GM19238 (cell line): ENCODE measurements at regions not wholly inside any gene's neighbourhood (a gene's known extent, or its start where the extent isn't known, plus 50 kb on each side); places are given as distances from the start of the nearest gene placed in this dataset.
"Not testable (repeated sequence)": the region's sequence is repeated elsewhere in the genome, so short reads cannot be mapped to it uniquely, and the experiment has no call there.

ENCODE experiments used
- DNase-seq: peaks from one replicate; pipeline ENCODE4 v3.0.0; 2011; ENCODE audit warnings: low spot score; ENCODE audit not compliant: insufficient read length

DNA sequence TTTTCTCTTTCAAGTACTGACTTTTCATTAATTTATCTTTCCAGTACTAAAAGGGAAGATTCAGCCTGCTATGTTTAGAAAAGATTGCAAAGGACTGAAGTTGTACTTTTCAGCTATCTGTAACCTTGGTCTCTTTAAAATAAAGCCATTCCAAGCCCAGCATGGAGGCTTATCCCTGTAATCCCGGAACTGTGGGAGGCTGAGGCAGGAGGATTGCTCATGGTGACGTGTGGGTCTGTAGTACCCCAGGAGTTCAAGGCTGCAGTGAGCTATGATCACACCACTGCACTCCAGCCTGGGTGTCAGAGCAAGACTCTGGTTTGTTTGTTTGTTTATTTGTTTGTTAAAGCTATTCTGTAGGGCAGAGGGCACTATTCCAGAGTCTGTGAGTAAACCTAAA, 50.6 kb upstream of the TMEM170B start:
- DNase-seq = no peak

DNA sequence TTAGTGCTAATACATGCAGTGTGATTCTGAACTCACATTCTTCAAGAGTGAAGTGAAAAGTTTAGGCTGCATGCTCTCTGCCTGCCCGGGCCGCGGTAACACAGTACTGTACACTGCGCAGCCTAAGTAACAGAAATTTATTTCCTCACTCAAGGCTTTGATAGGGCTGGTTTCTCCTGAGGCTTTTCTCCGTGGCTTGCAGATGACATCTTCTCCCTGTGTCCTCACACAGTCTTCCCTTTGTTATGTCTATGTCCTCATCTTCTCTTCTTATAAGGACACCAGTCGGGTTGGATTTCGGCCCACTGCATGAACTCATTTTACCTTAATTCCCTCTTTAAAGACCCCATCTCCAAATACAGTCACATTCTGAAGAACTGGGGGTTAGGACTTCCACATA, 51.1 kb upstream of the TMEM170B start:
- no peak for DNase-seq

DNA sequence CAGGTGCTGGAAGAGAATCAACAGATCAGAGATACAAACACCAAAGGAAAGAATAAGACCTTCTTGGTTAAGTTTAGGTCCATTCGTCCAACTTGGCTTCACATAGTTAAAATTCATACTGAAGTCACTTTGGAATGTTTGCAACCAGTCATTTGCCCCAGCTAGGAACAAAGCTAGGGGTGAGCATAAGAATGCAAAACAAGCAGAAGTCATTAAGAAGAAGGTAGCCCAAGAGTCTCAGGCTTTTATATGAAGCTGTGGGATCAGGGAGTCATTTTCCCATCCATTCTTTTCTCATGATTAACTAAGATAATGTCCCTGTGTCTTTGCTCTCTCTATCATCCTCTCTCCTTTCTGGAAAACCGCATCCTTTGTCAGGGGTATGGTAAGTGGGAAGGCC, 51.5 kb upstream of the TMEM170B start:
- DNase-seq = no peak

DNA sequence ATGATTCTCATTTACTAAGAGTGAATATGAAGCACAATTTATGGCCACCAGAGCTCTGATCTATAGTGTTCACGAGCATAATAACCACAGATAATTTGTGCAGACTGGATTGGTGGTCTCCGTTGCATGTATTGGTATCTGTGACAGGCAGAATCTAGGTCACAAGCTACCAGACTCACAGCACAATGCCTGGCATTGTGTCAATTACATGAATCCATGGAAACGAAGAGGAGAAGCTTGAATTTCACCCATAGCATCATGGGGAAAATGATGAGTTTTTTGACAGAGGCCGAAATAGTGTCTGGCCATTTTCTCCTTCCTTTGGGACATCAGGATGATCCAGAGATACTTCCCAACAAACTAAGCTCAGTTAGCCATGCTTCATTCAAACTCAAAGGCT, 52.3 kb upstream of the TMEM170B start:
- DNase-seq = no peak

DNA sequence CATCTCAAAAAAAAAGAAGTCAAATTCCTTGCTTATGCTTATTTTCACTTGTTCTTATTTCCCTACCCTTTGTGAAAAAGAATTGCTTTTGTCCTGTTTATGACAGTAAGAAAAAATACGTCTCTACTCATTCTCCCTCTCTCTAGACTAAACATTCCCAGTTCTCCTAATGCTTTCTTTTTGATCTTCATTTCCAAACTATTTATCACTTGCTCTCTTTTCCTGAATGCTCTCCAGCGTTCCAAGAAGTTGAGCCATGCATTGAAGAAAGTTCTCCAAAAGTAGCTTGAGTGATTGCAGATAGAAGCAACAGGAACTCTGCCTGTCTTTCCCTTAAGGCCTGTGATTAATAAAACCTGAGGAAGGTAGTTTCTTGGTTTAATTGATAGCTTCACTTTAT, 53.1 kb upstream of the TMEM170B start:
- no peak for DNase-seq

DNA sequence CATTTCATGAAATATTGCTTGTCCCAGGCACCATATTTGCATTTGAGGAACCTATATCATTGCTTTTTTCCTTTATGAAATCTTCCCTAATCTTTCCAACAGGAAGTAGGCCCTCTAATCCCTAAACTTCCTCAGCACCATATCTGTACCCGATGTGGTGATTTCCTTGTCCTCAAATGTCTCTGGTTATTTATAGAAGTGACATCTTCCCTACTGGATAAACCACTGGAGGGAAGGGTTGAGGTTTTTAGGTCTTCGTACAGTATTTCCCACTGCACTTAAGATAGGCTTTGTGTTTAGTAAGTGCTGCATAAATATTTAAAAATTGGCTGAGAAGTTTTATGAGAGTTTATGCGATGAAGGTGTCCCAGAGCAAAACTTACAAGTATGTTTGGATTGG, 54.9 kb upstream of the TMEM170B start:
- no peak for DNase-seq

DNA sequence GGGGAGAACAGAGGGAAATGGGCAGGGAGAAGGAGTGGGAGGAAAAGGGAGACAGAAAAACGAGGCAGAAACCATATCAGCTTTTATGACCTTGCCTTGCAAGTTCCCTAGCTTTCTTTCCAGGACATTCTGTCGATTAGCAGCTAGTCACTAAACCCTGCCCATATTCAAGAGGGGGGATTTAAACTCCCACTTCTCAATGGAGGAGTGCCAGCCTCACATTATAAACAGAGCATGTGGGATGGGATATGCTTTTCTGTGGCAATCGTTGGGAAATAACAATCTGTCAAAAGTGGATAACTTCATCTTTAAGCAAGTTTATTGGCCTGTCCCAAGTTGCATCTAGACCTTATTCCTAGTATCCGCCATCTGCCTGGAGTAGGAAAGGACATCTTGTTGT, 57.0 kb upstream of the TMEM170B start:
- DNase-seq = no peak

DNA sequence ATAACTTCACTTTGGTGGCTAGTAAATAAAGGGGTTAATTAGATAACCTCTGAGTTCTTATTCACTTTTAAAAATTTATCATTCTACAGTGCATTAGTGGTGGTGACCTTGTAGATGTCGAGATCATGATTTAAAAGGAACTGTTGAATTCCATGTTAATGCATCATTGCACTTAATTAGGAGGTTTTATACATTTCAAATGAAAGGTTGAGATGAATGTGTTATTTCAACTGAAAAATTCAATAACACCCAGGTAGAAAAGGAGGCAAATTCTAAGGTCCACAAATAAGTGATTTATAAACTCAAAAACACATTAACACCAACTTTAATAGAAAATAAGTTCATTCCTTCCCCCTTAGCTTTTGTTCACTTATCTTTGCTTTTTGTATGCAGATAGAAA, 58.3 kb upstream of the TMEM170B start:
- no peak for DNase-seq

DNA sequence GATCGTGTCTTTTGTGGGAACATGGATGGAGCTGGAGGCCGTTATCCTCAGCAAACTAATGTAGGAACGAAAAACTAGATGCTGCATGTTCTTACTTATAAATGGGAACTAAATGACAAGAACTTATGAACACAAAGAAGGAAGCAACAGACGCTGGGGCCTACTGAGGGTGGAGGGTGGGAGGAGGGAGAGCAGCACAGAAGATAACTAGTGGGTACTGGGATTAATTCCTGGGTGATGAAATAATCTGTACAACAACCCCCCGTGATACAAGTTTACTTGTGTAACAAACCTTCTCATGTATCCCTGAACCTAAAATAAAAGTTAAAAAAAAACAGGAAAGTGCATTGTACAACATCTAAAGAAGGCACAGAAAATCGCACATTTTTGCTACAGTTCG, 59.0 kb upstream of the TMEM170B start:
- no peak for DNase-seq

DNA sequence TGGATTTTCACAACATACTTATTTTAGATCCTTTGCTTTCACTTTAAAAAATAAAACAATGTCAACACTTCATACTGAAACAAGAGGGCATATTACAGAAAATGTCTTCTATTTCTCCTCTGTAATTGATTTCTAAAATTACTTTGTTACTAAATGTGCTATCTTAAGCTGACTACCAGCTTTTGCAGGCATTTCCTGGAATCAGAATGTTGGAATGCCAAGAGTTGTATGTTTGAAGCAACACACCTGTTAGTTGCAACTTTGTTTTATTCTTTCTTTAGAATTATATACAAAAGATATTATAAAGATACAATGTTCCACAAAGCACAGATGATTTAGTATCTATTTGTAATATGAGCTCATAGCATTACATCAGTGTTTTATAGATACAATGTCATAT, 62.5 kb upstream of the TMEM170B start:
- DNase-seq = no peak

DNA sequence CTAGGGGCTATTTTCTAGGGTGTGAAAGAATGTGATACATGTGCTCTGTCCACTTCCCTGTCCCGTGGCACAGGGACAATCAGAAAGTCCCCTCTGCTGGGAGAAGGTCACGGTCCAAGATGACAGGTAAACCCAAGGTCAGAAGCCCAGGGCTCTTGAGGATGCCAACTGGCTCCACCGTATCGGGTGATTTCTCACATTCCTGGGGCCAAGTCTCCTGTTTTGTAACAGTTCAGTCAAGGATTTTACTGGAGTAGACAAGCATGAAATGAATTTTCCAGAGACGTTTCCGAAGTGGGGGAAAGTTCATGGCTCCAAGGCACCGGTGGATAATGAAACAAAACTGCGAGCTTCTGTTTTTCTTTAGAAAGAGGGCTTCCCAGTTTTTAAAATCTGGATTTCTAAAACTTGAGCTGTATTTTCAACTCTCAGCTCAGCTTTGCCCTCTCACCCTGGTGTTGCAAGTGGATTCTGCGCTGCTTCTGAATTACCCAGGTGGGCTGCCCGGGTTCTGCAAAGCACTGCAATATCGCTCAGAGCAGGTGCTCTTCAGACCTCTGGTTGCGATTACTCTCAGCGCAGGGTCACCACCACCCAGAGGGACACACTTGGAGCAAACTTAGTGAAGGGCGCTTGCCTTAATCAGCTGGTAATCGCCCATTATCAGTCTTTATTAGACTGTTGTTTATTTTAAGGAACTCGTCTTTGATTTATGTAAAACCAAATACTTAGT, 64.4 kb upstream of the TMEM170B start:
- no peak for DNase-seq

DNA sequence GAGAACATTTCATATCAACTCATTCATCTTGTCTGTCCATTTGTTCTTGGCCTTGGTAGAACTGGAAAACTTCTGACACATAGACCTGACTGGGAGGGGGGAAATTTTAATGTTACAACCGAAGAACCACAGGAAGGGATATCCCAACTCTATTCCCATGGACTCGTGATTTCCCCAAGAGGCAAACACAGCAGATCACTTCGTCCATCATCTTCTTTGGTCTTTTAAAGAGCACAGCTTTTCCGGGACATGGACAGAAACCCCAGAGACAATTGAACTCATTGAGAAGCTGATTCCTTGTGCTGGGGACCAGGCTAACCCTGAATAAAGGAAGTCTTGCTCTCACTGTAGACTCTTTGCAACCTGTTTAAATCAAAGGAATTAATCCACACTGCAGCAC, 66.3 kb upstream of the TMEM170B start:
- DNase-seq = no peak

DNA sequence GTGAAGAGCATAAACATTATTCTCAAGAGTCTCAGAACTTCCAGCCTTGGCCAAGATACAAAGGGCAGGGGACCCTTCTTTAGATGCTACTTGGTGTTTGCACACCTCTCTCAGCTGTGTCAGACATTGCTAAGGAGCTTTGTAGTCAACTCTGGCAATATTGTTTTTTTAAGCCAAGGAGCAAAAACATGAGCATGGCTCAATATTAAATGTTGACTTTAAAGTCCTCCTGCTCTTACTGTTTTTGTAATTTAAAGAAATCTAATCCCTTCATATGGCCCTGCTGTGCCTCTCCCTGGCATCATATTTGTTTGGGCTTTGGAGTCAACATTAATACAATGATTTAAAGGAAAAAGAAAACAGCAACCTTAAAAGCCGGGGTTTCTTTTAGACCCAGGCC, 67.9 kb upstream of the TMEM170B start:
- no peak for DNase-seq

DNA sequence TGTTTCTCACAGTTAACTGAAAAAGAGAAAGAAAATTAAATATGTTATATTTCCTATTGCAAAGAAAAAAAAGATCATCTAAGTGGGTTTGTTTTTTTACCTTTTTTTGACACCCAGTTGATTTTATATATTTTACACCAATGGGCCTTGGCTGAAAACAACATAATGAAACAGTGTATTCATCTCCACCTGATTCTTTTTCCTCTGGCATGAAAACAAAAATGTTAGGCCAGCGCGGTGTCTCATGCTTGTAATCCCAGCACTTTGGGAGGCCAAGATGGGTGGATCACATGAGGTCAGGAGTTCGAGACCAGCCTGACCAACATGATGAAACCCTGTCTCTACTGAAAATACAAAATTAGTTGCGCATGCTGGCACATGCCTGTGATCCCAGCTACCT, 69.3 kb upstream of the TMEM170B start:
- DNase-seq = not testable (repeated sequence)

DNA sequence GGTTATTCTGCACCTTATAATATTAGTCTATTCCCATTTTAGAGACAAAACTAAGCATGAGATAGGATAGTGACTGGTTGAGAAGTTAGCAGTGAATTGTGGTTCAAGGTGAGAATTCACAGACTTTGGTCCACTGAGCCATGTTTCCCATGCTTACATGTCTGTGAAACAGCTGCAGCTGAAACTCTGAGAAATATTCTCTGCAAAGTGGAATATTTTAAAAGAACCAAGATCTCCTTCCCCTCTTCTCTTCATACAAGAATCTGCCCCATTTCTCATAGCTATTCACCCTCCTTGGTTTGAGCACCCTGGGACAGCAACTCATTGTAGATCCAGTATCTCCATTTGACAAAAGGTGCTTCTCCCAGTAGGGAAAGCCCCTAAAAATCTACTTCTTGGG, 70.2 kb upstream of the TMEM170B start:
- DNase-seq = no peak

DNA sequence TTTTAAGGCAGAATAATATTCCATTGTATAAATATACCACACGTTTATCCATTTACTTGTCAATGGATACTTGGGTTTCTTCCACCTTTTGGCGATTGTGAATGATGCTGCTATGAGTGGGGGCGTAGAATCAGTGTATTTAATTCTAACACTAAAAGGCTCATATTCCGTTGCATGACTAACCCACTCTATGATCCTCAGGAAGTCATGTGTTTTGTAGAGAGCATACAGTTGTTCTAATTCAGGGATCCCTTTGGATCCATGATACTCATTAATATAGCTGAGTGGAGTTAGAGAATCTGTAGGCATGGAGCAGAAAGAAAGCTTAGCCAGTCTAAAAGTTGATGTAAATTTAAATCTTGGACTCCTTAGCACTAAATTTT, 74.2 kb upstream of the TMEM170B start:
- no peak for DNase-seq

DNA sequence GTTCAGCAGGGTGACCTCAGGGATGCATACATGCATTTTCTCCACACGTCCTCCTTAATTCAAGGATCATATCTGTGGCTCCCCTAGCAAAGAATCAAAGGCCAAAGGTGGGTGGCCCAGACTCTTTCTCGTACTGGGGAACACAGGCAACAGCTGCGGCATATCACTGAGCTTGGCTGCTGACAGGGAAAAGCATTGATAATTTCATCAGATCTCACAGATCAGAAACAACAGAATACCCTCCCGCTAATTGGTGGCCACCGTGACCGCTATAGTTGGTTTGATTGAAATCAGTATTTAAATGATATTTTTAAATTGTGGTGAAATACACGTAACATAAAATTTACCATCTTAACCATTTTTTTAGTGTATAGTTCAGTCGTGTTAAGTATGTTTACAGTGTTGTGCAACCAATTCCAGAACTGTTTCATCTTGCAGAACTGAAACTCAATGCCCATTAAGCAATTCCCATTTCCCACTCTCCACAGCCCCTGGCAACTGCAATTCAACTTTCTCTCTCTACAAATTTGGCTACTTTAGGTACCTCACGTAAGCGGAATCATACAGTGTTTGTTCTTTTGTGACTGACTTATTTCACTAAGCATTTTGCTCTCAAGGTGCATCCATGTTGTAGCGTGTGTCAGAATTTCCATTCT, 74.7 kb upstream of the TMEM170B start:
- no peak for DNase-seq

DNA sequence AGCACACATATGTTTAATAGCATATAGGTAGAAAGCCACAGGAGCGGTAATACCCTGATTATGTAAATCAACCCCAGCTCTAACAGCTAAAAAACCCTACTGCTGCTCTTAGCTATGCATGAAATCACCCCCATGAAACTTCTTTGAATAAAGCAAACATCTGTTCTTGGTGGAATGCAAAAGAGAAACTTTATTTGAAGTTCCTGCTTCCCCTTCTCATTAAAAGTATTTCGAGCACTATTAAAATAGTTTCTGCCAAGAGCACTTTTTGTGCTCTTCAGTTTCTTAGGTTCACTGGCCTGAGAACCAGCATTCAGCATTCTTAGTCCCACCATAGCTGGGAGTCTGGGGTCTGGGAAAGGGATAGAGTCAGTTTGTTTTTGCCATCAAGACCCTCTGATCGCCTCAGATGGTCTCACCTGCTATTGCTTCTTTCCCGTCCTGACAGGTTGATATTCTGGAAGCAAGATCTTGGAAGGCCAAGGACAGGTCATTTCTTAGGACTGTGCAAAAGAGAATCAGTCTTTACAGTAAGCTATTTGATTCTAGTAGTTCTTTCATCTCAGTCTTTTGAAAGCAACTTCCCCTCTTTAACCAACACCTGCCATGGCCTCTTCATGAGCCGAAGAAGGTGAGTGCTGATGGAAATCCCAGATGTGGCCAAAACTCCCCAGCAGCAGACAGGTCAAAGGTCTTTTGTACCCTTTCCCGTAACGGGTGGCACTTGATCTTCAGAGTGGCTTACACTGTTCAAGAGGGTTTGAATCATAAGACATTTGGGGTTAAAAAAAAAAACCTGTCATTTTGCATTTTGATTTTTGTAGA, 76.5 kb upstream of the TMEM170B start:
- DNase-seq = no peak

DNA sequence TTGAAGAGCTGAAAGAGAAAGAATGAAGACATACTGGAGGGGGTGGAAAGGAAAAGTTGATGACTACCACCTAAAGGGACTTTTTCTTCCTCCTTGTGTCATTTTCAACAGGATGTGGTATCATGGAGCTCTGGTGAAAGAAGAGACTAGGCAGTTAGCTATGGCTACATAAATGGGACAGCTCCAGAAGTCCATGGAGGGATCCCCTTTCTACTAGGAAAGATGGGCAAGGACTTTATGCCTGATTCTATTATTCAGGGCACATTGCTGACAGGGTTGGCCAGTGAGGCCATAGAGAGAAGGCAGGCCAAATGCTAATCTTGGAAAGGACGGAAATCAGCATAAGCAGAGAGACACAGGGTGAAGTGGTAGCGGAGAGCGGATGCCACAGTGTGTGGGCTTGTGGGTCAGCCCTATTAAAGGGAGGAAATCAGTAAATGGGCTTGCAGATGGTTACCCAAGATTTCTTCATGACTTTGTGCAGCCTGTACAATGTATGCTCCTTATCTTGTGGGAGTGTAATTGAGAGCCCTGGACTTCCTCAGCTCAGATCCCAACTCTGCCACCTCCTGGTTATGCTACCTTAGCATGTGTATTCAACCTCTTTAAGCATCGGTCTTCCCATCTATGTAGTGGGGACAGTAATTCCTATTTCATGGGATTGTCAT, 77.4 kb upstream of the TMEM170B start:
- DNase-seq = no peak

DNA sequence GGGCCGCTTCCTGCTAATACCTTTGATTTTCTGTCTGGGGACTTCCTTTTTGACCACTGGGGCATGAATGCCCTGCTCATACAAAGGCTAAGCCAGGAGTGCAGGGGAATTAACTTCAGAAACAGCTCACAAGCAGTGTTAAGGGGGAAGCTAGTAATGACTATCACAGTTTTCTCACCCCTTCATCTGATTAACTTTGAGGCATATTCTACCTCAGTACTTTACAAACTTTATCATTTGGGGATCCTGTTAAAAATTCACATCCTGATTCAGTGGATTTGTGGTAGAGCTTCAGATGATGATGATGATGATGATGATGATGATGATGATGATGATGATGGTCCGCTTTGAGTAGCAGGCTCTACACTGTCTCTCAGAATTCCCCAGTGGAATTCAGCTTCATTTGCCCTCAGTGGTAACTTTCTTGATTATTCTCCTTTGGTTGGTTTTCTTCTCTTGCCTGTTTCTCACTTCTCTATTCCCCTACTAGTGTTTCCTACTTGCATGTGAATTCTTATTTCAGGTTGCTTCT, 78.4 kb upstream of the TMEM170B start:
- no peak for DNase-seq

DNA sequence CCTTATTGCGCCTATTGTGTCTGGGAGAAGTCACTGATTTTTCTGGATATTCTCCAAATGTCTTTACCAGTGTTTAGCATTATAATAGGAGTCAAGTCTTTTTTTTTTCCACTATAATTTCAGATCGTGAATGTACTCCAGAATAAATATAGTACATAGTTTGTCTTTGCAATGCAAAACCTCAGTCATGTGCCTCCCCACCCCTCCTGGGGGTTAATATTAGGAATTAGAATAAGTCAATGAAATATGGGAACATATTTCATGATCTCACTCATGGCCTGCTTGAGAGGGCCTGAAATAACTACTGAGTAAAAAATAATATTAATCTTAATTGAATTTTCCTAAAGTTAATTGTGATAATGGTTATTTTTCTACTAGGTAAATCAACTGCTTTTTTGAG, 79.0 kb upstream of the TMEM170B start:
- no peak for DNase-seq

DNA sequence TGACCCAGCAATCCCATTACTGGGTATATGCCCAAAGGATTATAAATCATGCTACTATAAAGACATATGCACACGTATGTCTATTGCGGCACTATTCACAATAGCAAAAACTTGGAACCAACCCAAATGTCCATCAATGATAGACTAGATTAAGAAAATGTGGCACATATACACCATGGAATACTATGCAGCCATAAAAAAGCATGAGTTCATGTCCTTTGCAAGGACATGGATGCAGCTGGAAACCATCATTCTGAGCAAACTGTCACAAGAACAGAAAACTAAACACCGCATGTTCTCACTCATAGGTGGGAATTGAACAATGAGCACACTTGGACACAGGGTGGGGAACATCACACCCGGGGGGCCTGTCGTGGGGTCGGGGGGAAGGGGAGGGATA, 80.1 kb upstream of the TMEM170B start:
- not testable (repeated sequence) for DNase-seq
